Activated T-cell treated with anti-CD3 and anti-CD28 coated beads for 48 hours (primary cell): ENCODE measurements at regions not wholly inside any gene's neighbourhood (a gene's known extent, or its start where the extent isn't known, plus 50 kb on each side); places are given as distances from the start of the nearest gene placed in this dataset.

ENCODE experiments used
- DNase-seq: peaks from one replicate; pipeline ENCODE4 v3.0.0-alpha.2; 2020; ENCODE audit warnings: low read depth

DNA sequence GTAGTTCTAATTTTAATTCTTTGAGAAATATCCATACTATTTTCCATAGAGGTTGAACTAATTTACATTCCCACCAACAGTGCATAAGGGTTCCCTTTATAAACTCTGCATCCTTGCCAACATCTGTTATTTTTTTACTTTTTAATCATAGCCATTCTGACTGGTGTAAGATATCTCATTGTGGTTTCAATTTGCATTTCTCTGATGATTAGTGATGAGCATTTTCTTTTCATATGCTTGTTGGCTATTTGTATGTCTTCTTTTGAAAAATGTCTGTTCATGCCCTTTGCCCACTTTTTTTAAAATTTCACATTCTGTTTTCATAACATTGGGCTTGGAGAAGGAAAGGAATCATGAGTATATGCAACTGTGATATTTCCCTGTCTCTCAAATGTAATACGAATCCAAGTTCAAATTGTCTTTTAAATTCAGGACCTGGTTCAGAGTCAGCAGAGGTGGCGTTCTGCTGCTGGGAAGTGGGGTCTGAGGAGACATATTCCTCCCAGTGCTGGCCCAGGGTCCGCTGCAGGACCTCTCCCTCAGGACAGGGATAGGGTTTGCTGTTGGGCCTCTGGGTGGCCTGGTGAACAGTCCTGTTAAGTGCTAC lies 81.2 kb upstream of the ETV6 start:
- no peak for DNase-seq

DNA sequence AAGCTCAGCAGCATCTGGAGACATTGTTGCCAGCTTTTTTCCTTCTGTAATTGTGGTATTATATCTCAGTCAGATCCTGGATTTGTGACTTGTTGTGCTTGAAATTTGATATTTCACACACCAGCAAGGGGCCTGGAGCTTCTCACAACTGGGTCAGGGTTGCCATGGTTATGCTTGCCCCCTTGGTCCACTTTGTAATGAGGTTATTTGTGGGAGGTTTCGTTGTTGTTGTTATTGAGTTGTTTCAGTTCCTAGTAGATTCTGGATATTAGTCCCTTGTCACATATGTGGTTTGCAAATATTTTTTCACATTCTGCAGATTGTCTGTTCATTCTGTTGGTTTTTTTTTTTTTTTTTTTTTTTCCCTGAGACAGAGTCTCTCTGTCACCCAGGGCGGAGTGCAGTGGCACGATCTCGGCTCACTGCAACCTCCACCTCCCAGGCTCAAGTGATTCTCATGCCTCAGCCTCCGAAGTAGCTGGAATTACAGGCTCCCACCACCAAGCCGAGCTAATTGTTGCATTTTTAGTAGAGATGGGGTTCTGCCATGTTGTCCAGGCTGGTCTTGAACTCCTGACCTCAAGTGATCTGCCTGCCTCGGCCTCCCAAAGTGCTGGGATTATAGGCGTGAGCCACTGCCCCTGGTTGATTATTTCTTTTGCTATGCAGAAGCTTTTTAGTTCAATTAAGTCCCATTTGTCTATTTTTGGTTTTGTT lies 80.6 kb upstream of the ETV6 start:
- no peak for DNase-seq

DNA sequence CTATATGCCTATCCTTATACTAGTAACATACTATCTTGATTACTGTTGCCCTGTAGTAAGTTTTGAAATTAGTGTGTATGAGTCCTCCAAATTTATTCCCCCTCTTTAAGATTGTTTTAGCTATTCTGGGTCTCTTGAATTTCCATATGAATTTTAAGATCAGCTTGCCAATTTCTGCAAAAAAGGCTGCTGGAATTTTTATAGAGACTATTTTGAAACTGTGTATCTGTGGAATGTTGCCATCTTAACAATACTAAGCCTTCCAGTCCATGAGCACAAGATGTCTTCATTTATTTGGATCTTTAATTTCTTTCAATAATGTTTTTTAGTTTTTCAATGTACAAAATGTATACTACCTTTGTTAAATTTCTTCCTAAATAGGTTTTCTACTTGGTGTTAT lies 79.8 kb upstream of the ETV6 start:
- DNase-seq, result no peak

DNA sequence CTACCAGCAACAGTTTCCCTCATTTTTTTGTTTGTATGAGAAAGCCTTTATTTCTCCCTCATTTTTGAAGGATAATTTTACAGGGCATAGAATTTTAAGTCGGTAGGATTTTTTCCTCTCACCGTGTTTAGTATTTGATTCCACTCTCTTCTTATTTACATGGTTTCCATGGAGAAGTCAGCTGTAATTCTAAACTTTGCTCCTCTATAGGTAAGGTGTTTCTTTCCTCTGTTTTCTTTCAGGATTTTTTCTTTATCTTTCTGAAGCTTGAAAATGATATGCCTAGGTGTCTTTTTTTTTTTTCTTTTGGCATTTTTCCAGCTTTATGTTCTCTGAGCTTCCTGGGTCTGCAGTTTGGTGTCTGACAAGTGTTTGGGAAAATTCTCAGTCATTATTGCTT lies 75.6 kb upstream of the ETV6 start:
- DNase-seq, result no peak

DNA sequence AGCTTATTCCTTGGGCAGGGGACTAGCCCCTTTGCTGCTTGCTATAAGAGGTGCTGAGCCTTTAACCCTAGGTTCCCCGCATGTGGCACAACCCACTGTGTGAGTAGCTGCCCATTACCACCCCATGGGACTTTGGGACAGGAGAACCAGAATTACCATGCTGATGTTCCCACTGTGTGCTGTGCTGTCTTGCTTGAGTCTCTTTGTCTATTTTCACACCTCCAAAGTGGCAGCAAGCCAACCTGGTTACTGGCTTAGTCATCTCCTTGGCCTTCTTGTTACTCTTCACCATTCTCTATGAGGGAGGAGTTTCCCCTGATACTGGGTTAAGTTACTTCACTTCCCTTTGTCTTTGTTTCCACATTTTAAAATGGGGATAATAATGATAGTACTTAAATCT lies 73.4 kb upstream of the ETV6 start:
- no peak for DNase-seq

DNA sequence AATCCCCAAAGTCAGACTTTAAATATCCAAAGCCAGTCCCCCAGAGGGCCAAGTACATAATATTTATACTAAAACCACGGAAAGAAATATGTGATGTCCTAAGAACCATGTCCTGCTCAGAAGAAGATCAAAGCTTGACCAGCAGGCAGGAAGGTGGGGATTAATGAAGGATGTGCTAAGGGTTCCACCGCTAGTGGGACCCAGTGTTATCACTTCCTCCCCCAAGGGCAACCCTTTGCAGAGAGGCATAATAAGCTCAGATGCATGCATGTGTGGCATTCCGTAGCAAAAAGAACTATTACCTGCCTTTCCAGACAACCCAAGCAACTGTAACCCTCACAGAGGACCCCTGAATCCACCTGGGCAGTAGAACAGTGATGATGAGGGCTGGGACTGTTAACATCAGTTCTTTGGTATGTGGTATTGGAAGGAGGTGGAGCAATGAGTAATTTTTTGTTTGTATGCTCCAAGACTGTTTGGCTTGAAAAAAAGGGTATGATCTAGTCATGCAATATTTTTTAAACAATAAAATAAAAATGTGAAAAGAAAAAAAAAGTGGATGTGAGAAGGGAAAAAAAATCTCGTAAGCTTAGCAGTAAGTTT lies 71.7 kb upstream of the ETV6 start:
- no peak for DNase-seq

DNA sequence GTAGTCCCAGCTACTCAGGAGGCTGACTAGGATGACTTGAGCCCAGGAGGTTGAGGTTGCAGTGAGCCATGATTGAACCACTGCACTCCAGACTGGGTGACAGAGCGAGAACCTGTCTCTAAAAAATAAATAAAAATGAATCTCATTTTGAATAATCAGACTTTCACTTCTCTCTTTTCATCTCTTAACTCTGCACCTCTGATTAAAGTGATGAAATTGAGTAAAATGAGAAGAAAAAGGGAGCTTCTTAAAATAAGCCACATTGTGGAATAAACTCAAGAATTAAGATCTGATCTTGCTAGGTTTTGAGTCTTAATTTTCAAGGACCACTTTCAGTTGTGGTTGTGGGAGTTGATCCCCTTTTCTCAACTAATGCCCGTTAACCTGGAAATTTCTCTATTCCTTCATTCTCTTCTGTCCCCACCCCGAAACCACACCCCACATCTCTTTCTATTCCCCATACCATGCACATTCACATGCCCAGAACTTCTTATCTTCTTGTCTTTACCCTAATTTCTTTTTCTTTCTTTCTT lies 70.9 kb upstream of the ETV6 start:
- no peak for DNase-seq

DNA sequence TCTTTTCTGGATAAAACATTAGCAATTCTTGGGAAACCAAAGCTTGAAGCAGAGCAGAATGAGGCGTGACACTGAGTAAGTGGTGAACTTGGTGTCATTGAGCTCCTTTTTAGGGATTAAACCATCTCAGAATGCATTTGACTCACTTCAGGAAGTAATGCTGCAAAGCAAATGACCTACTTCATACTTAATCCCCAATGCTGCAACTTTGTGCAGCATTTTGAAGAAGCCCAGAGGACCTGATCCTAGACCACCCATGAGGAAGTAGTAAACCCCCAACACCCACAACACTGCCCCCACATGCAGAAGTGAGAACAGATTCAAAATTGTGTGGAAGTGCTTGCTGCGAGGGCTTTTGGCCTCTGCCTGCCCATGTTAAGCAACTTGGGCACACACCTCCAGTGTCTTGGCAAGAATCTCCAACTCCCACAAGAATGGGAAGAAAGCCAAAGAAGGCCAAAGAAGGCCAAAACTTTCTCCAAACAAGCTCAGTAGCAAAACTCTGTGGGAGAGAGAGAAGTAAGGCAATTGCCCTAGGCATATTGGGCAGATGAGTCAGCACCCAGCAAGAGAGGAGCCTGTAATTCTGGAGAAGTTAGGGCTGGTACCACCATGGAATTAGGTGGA lies 69.2 kb upstream of the ETV6 start:
- DNase-seq, result no peak

DNA sequence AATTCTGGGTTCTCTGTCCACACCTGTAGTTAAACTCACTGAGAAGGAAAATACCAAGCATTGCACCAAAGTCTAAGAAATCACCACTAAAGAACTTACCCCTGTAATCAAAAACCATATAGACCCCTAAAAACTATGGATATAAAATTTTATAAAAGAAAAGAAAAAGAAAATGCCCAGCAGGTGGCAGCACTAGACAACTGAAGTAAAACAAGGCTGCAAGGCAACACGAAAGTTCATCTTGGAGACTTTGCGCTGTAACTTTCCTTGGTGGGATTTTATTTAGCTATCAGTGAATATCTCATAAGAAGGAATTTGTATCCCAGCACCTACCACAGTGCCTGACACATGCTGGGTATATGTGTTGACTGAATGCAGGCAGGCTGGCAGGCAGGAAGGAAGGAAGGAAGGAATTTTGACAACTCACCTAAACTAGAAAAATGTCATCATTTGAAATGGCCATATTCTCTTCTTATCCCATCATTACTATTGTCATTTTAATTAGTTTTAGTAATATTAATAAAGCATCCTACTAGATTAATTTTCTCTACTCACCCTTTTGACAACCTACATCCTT lies 68.2 kb upstream of the ETV6 start:
- DNase-seq, result peak; percentile 35

DNA sequence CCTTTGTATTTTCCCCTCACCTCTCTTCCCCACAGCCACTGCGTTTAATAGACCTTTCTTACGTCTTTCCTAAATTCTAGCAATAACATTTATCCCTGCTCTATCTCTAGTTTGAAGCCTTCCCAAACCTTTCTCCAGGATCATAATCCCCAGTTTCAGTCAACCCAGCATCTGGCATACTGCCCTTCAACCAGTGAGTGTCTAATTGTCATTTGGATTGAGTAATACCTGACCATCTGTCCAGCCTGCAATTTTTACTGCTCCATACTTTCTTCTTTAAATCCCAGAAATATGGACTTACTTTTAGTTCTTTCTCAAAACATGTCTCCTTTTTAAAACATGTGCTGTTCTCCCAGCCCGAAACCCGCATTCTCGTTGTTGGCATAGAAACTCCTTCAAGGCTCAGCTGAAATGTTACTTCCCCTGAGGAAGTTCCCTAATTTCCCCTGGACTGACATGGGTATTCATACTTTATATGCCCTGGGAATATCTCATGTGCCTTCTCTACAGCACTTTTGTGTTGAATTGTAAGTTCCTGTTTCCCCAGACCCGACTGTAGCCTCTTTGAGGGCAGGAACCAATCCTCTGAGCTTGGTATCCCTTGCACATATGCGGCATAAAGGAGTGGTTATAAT lies 65.1 kb upstream of the ETV6 start:
- no peak for DNase-seq

DNA sequence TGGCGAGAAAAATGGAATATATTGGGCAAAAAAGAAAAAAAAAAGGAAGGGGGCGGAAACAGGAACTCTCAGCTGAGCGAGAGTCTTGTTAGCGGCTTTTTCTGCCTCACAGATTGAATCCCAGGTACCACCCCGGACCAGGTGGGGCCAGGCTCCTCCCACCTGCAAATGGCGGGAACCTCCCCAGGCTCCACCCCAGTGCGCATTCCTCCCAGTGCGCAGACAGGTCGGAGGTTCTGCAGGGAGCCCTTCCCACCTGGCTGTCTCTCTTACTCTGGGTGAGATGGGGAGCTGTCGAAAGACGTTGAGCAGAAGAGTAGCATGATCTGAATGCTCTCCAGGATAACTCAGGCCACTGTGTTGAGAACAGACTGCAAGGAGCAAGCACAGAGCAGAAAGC lies 57.0 kb upstream of the ETV6 start:
- DNase-seq, result no peak

DNA sequence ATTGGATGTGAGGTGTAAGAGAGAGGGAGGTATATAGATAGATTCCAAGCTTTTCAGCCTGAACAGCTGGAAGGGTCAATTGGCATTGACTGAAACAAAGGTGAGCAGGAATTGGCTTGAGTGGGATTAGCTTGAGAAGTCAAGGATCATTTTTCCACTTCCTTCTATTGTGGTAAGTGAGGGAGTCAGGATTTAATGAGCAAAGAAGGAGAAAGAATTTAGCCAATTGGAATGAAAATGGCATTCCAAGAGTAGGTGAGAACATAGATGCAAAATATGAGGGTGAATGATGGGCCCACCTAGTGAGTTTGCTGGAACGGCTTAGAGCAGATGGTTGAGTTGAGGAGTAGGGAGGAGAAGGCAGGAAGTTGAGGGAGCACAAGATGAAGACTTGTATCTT lies 56.5 kb upstream of the ETV6 start:
- DNase-seq, result no peak

DNA sequence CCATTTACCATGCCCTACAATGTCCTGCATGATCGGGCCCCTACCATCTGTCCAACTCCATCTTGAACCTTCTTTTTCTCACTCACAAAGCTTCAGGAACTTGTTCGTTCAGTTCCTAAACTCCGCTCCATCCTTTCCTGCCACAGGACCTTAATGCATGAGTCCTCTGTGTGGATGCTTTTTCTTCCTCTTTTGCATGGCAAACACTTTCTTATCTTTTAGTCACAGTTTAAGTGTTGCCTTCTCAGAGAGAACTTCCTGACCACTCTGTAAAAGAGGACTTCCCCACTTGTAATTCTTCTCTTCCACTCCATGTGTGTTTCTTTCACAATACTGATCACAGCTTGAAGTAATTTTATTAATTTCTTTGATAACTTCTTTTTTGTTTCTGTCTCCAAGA lies 54.4 kb upstream of the ETV6 start:
- DNase-seq, result no peak

DNA sequence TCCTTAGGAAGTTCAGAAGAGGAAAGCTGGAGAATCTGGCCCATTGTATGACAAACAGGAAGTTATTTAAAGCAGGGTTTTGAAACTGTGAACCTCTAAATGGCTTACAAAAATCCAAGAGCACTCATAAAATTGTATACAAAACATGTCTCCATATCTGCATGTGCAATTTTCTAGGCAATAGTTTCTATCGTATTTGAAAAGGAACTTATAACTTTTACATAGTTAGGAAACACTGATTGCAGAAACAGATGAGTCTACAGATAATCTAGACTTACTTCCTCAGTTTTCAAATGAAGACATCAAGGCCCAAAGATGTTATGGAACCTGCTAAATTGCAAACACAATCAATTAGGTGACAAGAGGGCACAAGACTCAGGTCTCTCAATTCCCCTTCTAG lies 53.3 kb upstream of the ETV6 start:
- no peak for DNase-seq

DNA sequence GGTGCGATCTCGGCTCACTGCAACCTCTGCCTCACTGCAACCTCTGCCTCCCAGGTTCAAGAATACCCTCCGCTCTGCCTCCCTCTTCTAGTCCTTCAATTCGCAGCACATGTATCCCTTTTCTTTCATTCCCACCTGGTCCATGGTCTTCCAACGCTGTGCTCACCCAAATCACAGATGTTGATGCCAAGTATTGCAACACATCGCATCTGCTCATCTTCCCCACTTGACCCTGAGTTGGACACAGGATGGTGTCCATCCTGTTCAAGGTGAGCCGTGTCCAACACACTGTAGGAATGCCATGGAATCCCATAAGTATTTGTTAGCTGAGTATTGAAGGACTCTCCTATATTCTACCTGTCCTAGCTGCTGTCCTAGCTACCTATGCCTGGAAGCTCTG lies 50.6 kb upstream of the ETV6 start:
- DNase-seq, result no peak
